HG03196 (cell line): ENCODE measurements at regions not wholly inside any gene's neighbourhood (a gene's known extent, or its start where the extent isn't known, plus 50 kb on each side); places are given as distances from the start of the nearest gene placed in this dataset.

ENCODE experiments used
- ATAC-seq: cut with Tn5 transposase; IDR thresholded peaks from one replicate; pipeline ENCODE4 v1.9.1; 2021; ENCODE audit not compliant: unreplicated experiment

DNA sequence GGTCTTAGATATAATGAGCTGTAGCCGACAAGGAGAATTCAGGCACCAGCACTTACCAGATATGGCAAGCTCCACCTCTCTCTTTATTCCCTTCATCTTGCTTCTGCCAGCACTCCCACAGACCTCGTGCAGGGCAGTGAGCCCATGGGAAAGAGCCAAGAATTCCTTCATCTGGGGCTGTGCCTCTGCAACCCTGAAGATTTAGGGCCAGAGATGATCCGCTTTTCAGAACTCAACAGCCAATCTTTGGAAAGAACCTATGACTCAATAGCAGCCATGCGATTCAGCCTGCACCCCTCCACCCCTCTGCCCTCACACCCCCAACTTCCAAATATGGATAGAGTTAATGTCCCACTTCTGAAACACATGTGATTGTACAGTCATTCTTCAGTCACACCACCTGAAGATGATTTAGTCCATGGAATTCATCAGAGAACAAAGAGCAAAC is 533.7 kb upstream of the TNP1 start:
- ATAC-seq = no peak

DNA sequence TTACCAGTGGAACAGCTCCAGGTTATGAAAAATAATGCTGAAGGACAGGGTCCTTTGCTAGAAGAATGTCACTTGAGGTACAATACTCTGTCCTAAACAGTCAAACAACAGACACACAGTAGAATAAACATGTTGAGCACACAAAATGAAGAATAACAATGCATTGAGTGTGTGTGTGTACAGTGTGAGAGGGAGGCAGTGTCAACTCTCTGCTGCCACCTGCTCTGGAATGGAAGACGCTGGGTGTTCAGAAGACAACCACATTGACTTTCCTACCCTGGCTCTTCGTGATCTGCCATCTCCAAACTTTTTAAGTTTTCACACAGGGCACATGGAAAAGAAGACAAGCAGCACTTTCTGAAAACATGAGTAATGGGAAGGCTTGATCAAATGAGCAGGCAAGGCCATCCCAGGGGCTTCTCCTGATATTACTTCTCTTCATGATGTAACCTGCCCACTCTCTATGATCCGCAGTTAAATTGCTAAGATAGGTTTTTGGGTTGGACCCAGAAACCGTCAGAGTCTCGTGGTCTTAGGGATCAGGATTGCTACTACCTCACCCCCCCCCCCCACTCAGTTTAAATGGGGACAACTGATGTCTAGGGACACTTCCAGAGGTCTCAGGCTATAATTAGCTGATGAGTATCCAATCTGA is 533.2 kb upstream of the TNP1 start:
- ATAC-seq = no peak

DNA sequence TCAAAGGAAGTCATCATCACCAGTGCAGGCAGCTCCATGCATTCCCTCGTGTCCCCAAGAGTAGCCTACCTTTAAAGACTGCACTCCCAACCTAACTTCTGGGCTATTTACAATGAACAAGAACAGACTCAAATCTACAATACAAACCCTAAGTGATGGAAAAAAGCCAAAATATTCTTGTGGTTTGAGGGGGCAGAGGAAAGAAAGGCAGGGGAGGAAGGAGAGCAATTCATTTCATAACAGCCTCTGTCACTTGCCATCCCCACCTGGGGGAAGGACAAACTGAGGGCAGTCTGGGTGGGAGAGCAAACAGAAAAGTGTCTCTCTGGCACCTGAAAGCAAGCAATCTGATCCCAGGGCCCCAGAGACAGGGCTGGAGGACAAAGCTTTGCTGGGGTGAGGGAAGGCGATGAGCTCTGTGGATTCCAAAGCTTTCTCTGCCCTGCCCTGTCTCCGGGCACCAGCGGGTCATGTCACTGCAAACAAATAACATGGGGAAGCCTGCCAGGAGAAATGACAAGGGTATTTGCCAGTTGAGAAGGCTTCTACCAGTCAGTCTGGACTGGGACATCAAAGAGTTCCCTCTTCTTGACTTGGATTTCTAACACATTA is 528.0 kb upstream of the TNP1 start:
- ATAC-seq = no peak

DNA sequence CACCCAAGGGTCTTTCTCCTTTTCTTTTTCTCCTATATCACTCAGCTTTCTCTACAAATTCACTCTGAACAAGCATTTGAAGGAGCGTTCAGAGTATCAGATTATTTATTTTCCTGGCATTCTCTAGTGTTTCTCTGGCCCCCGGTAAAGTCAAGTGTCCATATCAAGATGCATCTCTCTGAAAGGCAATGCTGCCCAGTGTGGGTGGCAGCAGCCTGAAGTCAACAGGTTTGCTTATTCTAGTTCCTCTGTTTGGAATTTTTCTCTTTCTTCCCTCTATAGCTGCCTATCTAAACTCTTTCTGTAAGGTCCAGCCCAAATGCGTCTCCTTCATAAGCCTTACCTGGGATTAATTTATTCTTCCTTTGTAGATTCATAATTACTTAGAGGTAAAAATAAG is 526.2 kb upstream of the TNP1 start:
- no peak for ATAC-seq

DNA sequence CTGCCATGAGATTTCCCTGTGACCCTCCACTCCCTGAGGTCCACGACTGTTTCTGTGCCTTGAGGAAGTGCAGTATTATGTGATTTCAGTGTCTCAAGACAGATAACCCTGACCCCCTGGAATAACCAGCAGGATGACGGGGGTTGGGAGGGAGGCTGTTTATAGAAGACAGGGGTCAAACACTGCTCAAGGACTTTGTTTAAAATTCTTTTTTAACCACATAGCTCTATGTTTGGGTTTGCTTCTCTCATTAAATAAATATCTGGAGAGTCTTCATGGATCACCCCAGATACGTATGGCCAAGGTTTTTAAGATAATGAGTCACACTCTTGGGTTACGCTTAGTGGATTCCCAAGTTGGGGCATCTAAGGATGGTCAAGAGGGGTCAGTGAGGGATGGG is 523.8 kb upstream of the TNP1 start:
- ATAC-seq = no peak

DNA sequence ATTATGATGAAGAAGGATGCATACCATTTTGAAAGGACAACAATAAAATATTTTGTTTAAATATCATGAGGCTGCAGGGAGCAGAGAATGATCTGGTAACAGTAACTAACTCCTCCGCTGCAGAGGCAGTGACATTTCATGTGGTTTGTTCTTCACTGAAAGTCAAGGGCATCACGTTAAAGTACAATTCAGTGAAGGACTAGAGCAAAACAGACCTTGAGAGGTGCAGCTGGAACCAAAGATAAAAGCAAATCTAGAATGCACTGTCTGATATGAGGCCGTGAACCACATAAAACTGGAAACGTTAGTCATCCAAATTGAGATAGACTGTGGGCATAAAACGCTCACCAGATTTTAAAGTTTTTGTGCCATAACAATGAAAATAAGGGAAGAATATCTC is 522.9 kb upstream of the TNP1 start:
- ATAC-seq = no peak

DNA sequence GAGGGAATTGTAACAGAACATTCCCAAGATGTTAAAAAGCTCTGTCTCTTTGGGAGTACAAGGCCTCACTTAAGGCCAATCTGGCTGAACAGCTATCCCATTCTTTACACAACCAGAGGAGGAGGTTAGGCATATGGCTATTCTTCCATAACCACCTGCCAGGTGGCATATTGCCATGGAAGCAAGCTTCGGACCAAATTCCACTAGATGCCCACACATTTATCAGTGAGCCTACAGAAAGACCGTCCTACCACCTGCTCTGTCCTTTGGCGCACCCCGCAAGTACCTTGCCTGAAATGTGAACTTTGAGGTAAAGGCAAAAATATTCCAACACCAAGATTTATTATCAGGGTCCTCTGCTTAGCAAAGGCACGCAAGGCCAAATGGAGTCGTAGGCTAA is 519.9 kb upstream of the TNP1 start:
- ATAC-seq = no peak

DNA sequence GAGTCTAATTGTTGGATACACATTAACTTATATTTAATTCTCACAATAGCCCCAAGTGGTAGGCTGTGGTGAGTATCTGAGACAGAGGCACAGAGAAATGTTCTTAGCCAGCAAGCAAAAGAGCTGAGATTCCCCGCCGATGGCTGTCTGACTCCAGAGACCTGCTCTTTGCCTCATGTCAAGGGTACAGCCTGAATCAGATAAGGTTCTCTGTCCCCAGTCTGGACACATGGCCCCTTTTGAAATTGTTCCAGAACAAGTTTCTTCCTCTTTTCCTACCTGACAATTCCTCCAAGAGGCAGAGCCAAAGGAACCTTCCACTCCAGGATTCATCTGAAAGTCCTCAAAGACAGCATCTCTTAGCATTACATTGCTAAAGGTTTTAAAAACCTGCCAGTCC is 512.9 kb upstream of the TNP1 start:
- no peak for ATAC-seq

DNA sequence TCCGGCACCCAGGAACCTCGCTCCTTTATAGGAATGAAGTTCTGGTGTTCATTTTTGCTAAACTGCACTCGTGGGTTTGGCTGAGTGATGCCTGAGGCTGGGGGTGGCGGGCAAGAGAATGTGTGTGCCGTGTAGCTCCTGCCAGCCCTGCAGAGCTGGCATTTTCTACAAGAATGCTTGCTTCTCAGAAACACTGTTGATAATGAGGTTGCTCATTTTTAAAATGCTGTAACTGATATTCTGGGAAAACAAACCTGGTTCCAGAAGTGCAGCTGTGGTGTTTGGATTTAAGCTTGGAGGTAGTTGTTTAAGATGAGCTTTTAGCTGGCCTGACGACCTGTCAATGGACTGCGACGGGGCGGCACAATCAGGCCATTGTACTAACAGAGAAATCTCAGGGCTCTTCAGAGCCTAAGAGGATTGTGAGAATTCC is 511.9 kb upstream of the TNP1 start:
- ATAC-seq = no peak

DNA sequence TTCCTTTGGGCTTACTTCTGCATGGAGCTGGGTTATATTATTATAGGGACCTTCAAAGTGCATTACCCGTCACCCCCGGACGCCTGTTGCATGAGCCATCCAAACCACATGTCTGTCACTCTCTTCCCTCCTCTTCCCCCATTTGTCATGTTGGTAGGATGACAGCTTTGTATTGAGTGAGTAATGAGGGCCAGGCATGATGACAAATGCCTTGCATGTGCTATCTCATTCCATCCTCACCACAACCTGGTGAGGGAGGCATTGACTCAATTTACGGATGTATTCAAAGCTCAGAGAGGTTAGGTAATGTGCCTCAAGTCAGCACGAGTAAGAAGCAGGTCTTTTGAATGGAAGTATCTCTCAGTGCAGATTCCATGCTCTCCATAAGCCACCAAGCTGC is 510.5 kb upstream of the TNP1 start:
- no peak for ATAC-seq

DNA sequence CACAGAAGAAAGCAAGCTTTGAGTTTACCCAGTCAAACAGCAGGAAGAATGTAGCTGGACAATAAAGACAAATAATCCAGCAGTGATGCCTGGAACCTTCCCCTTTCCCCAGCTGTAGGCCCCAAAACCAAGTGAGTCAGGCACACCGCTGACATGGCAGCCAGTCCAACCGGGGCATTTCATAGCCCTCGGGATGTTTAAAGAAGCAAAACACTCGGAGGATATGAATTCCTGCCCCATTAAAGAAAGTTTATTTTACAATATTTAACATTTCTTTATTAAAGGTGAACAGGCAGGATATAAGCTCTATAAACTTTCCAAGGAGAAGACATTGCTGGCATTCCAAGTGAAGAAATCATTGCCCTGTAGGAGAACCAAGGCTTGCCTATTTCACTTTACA is 507.6 kb upstream of the TNP1 start:
- no peak for ATAC-seq

DNA sequence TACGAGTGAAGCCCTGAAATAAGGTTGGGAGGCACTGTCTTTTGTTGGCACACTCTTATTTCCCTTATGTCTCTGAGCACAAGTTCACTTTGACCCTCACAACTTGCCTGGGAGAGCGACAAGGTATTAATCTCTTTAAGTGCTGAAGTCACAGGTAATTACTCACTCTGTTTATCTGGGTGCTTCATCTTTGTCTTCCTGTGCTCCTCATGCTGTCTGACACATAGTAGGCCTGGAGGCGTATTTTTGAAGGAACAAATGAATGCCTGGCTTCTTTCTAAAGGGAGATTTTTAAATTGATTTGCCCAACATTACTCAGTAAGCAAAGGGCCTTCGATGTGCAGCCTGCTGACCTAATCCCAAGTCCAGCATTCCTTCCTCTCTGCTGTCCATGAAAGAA is 507.1 kb upstream of the TNP1 start:
- no peak for ATAC-seq

DNA sequence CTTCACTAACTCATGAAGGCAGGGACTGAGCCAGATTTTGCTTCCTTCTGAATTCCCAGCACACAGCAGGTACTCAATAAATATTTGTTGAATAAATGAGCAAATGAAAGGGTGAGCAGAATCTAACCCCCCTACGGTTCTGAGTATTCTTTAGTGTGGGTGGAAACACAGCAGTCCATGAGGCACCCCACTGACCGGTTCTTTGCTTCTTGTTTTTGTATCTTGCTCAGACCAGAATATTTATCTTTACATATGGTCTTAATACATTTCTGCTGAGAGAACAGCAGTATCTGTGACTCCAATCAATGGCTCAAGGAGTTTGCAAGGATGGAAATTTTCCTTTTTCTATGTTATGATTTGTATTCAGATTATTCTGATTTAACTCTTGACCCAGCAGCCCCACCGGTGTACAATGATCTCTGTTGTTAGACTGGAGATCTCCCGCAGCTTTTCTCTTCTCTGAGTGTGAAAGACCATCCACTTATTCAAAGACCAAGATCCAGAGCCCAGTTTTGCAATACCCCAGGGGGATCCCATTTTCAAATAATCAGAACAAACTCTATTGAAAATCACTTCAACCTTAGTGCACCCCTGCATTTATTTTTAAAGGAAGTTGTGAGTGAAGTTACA is 506.5 kb upstream of the TNP1 start:
- no peak for ATAC-seq

DNA sequence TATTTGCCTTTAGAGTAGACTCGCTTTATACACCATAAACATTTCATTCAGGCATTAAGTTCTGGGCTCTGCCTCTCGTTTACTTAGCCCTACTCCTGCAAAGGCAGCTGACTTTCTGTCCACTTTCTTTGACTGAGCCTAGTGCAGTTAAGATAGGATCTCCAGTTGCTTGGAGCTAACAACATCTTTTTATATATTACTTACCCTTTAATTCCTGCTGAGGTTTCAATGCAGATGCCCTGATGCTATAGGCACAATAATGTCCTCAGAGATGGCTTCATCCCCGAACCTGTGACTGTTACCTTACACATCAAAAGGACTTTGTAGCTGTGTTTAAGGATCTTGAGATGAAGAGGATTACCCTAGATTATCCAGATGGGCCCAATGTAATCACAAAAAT is 505.8 kb upstream of the TNP1 start:
- ATAC-seq = no peak

DNA sequence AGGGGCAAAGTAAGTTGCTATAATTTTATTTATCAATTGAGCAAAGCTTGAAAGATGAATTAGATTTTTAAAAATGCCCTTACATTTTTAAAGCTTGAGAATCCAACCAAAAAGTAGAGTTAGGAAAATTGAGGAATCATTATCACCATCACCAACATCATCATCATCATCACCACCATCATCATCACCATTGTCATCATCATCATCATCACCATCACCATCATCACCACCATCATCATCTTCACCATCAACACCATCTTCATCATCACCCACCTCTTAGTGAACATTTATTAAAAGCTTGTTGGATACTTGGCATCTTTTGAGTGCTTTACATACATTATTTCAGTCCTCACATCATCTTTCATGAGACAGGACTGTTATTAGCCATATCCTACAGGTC is 504.4 kb upstream of the TNP1 start:
- ATAC-seq = no peak

DNA sequence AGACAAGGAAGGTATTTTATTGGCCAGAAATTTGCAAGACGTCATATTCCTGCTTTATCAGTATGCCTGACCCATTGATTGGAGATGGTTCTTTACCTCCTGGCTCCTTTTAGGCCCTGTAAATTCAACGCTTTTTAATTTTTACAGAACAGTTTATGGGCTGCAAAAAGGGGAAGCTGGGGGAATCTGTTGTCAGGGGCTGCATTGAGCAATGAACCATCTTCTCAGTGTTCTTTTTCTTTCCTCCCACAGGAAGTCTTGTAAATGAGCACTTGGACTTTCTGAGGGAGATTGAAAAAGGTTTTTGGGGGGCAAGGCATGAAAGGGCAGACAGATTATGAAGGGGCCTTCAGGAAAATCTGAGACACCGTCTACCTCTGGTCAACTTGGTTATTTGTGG is 503.6 kb upstream of the TNP1 start:
- ATAC-seq = no peak

DNA sequence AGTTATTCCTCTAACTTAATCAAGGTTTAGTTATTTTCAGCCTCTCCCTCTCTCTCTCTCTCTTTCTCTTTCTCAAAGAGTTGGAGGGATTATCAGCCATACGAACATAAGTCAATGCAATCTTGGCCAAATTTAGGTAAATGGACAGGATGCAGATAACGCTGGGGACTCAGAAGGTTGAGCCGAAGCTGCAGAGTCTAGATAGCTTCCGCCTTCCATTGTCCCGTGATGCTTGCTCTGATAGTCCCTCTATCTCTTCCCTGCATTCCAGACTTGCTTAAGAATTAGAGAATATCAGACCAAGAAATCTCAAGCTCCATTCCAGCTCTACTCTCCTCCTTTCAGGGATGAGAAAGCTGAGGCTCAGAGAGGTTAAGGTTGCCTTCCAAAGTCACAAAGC is 502.8 kb upstream of the TNP1 start:
- no peak for ATAC-seq

DNA sequence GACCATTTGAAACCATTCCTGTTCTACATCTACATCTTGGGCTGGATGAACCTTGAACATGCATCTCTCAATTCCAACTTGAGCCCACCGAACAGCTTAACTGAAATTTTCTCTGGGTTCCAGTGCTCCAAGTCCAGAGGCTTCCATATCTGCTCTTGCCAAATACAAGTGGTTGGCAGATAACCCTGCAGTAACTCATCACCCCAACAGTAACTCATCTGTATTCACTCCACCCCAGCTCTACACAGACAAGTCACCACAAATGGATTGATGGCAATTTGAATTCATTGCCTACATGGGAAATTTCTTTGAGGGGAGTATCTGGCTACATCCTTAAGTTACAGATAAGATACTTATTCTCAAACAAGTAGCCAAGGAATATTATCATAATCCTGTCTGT is 502.4 kb upstream of the TNP1 start:
- ATAC-seq = no peak

DNA sequence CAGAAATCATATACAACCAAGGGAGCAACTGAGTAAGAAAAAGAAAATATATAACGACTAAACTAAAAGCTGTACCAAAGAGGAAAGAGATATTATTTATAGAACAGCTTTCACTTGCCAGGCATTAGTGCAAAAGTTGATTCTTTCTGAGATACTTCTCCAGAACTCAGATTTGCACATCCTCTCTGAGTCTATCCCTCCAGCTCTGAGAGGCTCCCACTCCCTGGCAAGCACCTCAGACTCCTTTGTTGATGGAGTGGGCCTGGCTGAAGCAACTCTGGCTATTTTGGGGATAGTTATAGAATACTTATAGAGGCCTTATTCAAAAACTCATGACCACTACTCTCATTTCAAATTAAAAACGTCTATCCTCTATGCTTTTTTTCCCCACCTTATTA is 501.6 kb upstream of the TNP1 start:
- no peak for ATAC-seq

DNA sequence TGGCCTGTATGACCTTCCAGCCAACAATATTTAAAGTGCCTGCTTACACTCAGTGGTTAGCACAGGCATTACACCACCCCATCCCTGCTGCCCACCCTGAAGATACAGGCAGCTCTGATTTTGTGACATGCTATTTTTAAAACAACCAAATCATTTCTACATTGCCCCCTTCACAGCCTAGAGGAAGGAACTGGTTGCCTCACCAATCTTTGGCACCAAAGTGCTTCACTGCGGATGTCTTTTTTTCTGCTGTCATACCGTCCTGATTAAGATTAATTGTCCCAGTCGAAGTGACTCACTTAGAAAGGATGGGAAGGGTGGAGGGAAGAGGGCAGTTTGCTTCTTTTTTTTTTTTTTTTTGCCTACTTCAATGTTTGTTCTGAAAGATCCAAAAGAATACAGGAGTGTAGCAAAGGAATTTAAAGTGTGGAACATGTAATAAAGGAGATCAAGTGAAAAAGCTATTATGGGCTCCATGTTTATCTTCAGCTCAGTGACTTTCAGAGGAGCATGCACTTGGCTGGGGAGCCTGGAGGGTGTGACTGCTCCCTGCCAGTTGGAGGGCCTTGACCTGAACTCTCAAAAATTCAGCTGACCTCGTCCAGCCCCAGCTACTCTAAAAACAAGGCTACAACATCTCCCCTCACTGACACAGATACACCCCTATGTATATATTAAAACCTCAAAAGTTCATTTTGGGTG is 501.1 kb upstream of the TNP1 start:
- ATAC-seq = no peak

DNA sequence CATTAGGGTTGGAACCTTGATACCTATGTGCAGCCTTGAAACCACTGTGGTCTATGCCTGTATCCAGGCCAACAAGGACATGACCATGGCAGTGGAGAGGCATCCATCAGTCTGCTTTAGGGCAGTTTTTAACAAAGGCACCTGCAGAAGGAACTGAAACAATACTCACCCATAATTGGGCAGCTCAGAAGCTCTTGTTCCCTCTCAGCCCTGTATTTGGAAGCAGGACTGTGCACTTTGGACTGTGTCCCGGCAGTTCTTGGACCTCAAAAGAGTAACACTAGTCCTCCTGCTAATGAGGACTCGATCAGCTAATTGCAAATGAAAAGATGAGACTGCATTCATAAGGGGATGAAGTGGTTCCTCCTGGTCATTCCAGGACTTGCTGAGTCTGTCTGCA is 500.2 kb upstream of the TNP1 start:
- ATAC-seq = no peak
